Spleen (tissue), 7 donors: ENCODE measurements at regions not wholly inside any gene's neighbourhood (a gene's known extent, or its start where the extent isn't known, plus 50 kb on each side); places are given as distances from the start of the nearest gene placed in this dataset.

Experiments used
- CTCF ChIP-seq, 11 experiments: fragments of 200-600 bp in 7 of 11; fragments of 450-650 bp in 4 of 11; sonication (generic) in 4 of 11; IDR thresholded peaks in 8 of 11; conservative IDR thresholded peaks in 3 of 11; 1 replicate in 7 of 11; 2 replicates in 4 of 11; pipeline versions ENCODE4 v1.4.0 to v1.8.0; 2016 to 2021; ENCODE audit warnings: antibody characterized with exemption in 11 of 11, inconsistent platforms in 4 of 11, mild to moderate bottlenecking in 1 of 11
- POLR2A ChIP-seq, 3 donors: fragments of 450-650 bp; IDR thresholded peaks; one replicate each; pipeline ENCODE4 v1.5.1; 2017; ENCODE audit warnings: antibody characterized with exemption in 3 of 3, mild to moderate bottlenecking in 1 of 3
- donor health status: DM: no; HTN: no; CAD: no; lungs with moderate emphysema.
- donor health status: DM: no; HTN: no; CAD: no.
- donor health status: DM: no; HTN: no; CAD: no.

- TF ChIP-seq CTCF (IDR thresholded peaks at IDR 0.05 in 8 of 11, conservative IDR thresholded peaks at IDR 0.05 in 3 of 11) (no peak), POLR2A (IDR thresholded peaks at IDR 0.05) (no peak)
These were observed 80.7 kb upstream of the ALDH1L1 start for GRCh38 chr3:126261037-126261436.
